ENCODE measurements at regions not wholly inside any gene's neighbourhood (a gene's known extent, or its start where the extent isn't known, plus 50 kb on each side); places are given as distances from the start of the nearest gene placed in this dataset.
"Not testable (repeated sequence)": the region's sequence is repeated elsewhere in the genome, so short reads cannot be mapped to it uniquely, and the experiment has no call there.

DNA sequence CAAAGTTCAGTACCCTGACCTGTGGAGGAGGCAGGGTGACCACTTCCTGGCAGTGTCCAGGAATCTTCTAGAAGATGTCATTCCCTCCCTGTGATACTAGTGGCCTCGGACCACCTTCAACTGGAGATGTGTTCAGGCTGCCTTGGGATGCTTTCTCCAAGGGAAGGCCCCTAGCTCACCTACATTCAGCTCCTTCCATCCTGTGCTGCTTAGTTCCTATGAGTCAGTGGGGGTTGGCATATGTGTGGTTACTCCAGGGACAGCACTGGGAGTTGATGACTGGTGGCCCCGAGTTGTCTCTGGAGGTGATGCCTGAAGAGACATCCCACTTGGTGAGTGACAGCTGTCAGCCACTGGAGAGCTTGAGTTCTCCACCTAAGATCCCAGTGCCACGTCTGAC lies 81.8 kb upstream of the OR9Q1 start:
- Mint-ChIP-seq H3K4me1 (ENCODE audit: low read depth) (no peaks in the 10 kb centered on the region), H3K27me3 (no peaks in the 10 kb centered on the region), H3K27ac (no peak overlapping the region), H3K9me3 (no peaks in the 10 kb centered on the region), H3K4me3 (no peak overlapping the region), H3K36me3 (ENCODE audit: low read depth) (no peaks in the 10 kb centered on the region)

DNA sequence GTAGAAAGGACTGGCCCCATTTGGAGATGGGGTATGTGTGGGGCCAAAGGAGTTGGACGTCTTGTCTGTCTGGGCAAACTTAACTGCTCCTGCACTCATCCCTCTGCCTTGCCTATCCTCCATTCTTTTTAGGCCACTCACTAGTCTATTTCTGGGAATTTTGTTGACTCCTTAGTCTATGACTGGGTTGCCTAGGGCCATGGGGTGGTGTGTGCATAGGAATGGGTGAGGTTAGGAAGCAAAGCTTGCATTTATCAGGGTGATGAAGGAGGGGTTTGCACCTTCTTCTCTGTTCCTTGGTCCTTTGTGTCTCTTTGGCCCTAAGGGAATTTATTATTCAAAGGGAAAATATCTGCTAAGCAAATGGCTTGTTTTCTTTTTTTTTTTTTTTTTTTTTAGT lies 80.9 kb upstream of the OR9Q1 start:
- Mint-ChIP-seq H3K4me3 (no peak overlapping the region), H3K4me1 (ENCODE audit: low read depth) (no peaks in the 10 kb centered on the region), H3K9me3 (no peaks in the 10 kb centered on the region), H3K36me3 (ENCODE audit: low read depth) (no peaks in the 10 kb centered on the region), H3K27ac (no peak overlapping the region), H3K27me3 (no peaks in the 10 kb centered on the region)

DNA sequence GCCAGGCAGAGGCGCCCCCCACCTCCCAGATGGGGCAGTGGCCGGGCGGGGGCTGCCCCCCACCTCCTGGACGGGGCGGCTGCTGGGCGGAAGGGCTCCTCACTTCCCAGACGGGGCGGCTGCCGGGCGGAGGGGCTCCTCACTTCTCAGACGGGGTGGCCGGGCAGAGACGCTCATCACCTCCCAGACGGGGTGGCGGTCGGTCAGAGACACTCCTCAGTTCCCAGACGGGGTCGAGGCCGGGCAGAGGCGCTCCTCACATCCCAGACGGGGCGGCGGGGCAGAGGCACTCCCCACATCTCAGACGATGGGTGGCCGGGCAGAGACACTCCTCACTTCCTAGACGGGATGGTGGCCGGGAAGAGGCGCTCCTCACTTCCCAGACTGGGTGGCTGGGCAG lies 79.9 kb upstream of the OR9Q1 start:
- not testable (repeated sequence) for H3K4me3 Mint-ChIP-seq; H3K27ac Mint-ChIP-seq; H3K27me3 Mint-ChIP-seq; H3K4me1 Mint-ChIP-seq (ENCODE audit: low read depth); H3K36me3 Mint-ChIP-seq (ENCODE audit: low read depth); H3K9me3 Mint-ChIP-seq

DNA sequence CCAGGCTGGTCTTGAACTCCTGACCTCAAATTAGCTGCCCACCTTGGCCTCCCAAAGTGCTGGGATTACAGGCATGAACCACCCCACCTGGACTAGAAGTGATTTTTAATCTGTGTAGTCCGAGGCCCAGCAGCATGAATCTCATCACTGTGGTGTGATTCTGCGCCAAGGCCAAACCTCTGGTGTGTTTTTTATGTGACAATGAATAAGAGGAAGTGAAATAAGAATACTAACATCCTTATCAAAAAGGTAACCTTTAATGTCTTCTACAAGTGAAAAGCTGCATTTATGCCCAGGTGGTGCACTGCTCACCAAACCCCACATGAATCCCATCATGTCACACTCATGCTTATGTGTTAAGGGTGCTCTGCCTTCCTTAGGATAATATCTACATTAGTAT lies 77.1 kb upstream of the OR9Q1 start:
- no peak overlapping the region for H3K27ac Mint-ChIP-seq
- H3K9me3 Mint-ChIP-seq: no peaks in the 10 kb centered on the region
- no peaks in the 10 kb centered on the region for H3K36me3 Mint-ChIP-seq (ENCODE audit: low read depth)
- no peaks in the 10 kb centered on the region for H3K4me1 Mint-ChIP-seq (ENCODE audit: low read depth)
- no peaks in the 10 kb centered on the region for H3K27me3 Mint-ChIP-seq
- H3K4me3 Mint-ChIP-seq: no peak overlapping the region

DNA sequence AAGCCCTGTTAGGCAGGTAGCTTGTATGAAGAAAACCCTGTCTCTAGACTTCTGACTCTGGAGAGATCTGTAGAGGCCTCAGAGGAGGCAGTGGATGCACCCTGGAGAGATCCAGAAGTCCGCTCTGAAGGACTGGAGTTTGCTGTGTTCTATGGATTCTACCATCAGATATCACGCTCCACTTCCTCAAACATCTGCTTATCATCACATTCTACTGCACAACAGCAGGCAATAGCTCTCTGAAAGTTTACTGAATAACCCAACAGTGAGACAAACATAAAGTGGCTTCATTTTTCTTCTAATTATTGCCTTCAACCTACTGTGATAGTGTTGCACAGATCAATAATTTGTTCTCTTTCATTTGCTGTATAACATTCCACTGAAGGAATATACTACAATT lies 59.0 kb upstream of the OR9Q1 start:
- Mint-ChIP-seq H3K9me3 (no peaks in the 10 kb centered on the region), H3K4me1 (ENCODE audit: low read depth) (no peaks in the 10 kb centered on the region), H3K4me3 (no peak overlapping the region), H3K27me3 (peaks cover 7% of the 10 kb centered on the region), H3K36me3 (ENCODE audit: low read depth) (no peaks in the 10 kb centered on the region), H3K27ac (no peak overlapping the region)

DNA sequence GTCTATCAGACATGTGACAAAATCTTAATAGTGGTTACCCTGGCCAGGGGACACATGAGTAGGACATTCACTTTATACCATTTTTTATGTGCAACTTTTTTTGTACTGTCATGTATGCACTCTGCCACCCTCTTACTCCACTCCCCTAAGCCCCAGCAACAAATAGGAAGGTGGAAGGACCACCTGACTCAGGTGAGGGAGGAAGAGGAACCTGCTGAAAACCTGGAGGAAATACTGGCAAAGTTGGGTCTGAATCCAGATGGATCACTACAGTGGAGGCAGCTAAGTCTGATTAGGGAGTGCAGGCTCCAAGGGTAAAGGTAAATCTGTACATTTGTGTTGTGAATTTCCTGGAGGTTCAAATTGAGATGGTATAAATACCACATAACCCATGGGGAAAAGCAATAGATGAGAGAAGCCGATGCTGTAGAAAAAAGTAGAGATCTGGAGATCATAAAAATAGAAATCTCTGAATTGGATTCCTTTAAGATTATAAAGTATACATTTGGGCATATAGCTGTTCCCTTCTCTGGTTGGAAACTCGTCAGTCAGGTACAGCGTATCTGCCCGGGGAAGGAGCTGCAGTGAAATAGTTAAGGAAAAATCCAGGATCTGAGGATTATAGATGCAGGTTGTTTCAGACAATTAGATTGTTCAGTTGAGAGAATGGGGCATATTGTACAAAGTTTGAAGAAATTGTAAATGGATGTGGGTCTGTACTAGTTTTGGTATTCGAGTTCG lies 52.2 kb upstream of the OR9Q1 start:
- H3K27ac Mint-ChIP-seq: no peak overlapping the region
- no peaks in the 10 kb centered on the region for H3K36me3 Mint-ChIP-seq (ENCODE audit: low read depth)
- H3K27me3 Mint-ChIP-seq: peaks cover 20% of the 10 kb centered on the region
- no peak overlapping the region for H3K4me3 Mint-ChIP-seq
- no peaks in the 10 kb centered on the region for H3K4me1 Mint-ChIP-seq (ENCODE audit: low read depth)
- peaks cover 7% of the 10 kb centered on the region for H3K9me3 Mint-ChIP-seq

DNA sequence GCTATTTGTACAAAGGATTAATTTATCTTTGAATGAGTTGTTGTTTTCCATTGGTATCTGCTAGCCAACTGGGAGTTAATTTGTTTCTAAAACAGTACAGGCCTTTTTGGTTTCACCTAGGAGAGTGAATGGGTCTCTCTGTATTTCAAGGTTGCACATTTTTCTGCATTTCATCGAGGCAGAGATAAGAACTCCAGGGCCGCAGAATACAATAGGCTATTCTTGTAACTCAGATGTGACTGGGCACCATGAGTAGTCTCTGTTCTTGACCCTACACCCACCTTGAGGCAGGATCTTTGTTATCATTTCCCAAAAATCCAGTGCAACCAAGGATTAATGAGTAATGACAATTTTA lies 51.7 kb upstream of the OR9Q1 start:
- Mint-ChIP-seq H3K9me3 (peaks cover 7% of the 10 kb centered on the region), H3K36me3 (ENCODE audit: low read depth) (no peaks in the 10 kb centered on the region), H3K4me3 (no peak overlapping the region), H3K27ac (no peak overlapping the region), H3K27me3 (peaks cover 20% of the 10 kb centered on the region), H3K4me1 (ENCODE audit: low read depth) (no peaks in the 10 kb centered on the region)
